HEK293T (cell line): ENCODE measurements at regions not wholly inside any gene's neighbourhood (a gene's known extent, or its start where the extent isn't known, plus 50 kb on each side); places are given as distances from the start of the nearest gene placed in this dataset.

Experiments used
- ARNT ChIP-seq: fragments of 450-650 bp; IDR thresholded peaks from 2 replicates; pipeline ENCODE4 v1.6.1; 2017; ENCODE audit warnings: mild to moderate bottlenecking
- CTBP1 ChIP-seq: fragments of 450-650 bp; IDR thresholded peaks from 2 replicates; pipeline ENCODE4 v1.6.1; 2016; ENCODE audit warnings: borderline replicate concordance
- ELF4 ChIP-seq: fragments of 450-650 bp; IDR thresholded peaks from 2 replicates; pipeline ENCODE4 v1.6.1; 2017; ENCODE audit warnings: antibody characterized with exemption
- FOXK2 ChIP-seq: fragments of 450-650 bp; IDR thresholded peaks from 2 replicates; pipeline ENCODE4 v1.6.1; 2016; ENCODE audit warnings: mild to moderate bottlenecking
- HDGF ChIP-seq: fragments of 450-650 bp; IDR thresholded peaks from 2 replicates; pipeline ENCODE4 v1.6.1; 2017; ENCODE audit warnings: antibody characterized with exemption, borderline replicate concordance
- SP1 ChIP-seq: fragments of 450-650 bp; IDR thresholded peaks from 2 replicates; pipeline ENCODE4 v1.6.1; 2017
- SUZ12 ChIP-seq: fragments of 450-650 bp; IDR thresholded peaks from 2 replicates; pipeline ENCODE4 v1.6.1; 2016; ENCODE audit warnings: mild to moderate bottlenecking
- TARDBP ChIP-seq: fragments of 450-650 bp; IDR thresholded peaks from 2 replicates; pipeline ENCODE4 v1.6.1; 2016

DNA sequence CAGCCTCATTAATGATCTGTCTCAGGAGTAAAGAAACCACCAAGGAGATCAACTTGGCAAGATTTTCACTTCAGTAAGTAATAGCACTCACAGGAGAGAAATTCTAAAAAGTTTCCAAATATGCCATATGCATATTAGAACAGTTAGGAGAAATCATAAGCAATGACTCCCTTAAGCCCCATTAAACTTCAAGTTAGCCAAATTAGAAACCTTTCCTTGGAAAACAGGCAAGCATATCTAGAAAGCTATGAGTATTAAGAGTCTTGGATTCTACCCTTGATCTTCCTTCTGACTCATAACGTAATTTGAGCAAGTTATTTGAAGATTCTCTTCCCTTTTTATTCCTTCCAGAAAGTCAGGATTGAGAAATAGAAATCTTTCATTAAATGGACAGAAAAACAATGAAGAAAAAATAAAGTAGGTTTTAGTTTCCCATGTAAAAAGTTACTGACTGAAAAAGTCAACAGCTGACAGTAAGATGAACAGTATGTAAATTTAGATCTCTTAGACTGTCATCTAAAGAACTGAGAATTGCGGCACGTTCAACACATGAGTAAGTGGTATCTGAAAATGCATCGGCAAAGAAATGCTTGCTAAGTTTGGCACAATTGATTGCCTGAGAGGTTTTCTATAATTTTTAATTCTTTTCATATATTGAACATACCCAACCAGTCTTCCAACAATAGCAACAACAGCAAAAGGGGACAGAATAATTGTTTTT lies 565.7 kb upstream of the FTMT start:
- TF ChIP-seq ARNT: no peak
- no peak for TF ChIP-seq HDGF
- TF ChIP-seq ELF4: no peak
- TF ChIP-seq SP1: no peak
- no peak for TF ChIP-seq TARDBP
- TF ChIP-seq SUZ12: no peak
- TF ChIP-seq FOXK2: no peak
- no peak for TF ChIP-seq CTBP1
